ENCODE measurements at regions not wholly inside any gene's neighbourhood (a gene's known extent, or its start where the extent isn't known, plus 50 kb on each side); places are given as distances from the start of the nearest gene placed in this dataset.

GRCh38 chr7:114130866-114131265 is 212.1 kb upstream of the PPP1R3A start:
- no peak overlapping the region for H3K4me3 ChIP-seq (ENCODE audit: low read length in 2 of 2)

GRCh38 chr7:114128880-114129279 is 210.1 kb upstream of the PPP1R3A start:
- Histone ChIP-seq H3K27me3 (ENCODE audit: control insufficient read depth in 1 of 2, insufficient read depth in 2 of 2, low read length in 2 of 2) (no peaks in the 10 kb centered on the region), H3K27ac (ENCODE audit: low read length) (no peak overlapping the region), H3K4me3 (ENCODE audit: low read length in 2 of 2) (no peak overlapping the region), H3K9me3 (ENCODE audit: control insufficient read depth in 2 of 2, low read length in 2 of 2) (no peaks in the 10 kb centered on the region), H3K9ac (ENCODE audit: low read length in 2 of 2) (no peak overlapping the region), H3K4me1 (ENCODE audit: control insufficient read depth, insufficient read depth, low read length) (no peaks in the 10 kb centered on the region), H3K36me3 (ENCODE audit: control insufficient read depth in 2 of 2, insufficient read depth in 2 of 2, low read length in 2 of 2) (no peaks in the 10 kb centered on the region)

More at GRCh38 chr7:114130866-114131265, 212.1 kb upstream of the PPP1R3A start:
- Histone ChIP-seq H3K9me3 (ENCODE audit: control insufficient read depth in 2 of 2, low read length in 2 of 2) (no peaks in the 10 kb centered on the region), H3K36me3 (ENCODE audit: control insufficient read depth in 2 of 2, insufficient read depth in 2 of 2, low read length in 2 of 2) (no peaks in the 10 kb centered on the region), H3K4me1 (ENCODE audit: control insufficient read depth, insufficient read depth, low read length) (no peaks in the 10 kb centered on the region), H3K27me3 (ENCODE audit: control insufficient read depth in 1 of 2, insufficient read depth in 2 of 2, low read length in 2 of 2) (no peaks in the 10 kb centered on the region), H3K27ac (ENCODE audit: low read length) (no peak overlapping the region), H3K9ac (ENCODE audit: low read length in 2 of 2) (no peak overlapping the region)

DNA sequence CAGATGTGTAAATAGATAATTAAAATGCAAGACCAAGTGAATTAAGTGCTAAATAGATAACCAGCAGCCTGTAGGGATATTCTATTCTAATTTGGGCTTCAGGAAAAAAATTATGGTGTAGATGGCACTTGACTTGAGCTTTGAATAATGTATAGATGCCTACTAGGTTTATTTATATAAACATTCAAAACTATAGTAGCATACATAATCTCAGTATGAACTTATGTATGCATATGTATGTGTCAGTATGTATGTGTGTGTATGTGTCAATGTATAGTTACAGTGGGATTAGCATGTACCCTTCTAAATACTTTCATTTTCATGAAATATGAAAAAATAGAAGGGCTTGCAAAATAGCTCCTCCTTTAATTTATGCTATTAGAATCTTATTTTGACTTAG is 207.3 kb upstream of the PPP1R3A start:
- Histone ChIP-seq H3K27me3 (ENCODE audit: control insufficient read depth in 1 of 2, insufficient read depth in 2 of 2, low read length in 2 of 2) (no peaks in the 10 kb centered on the region), H3K9me3 (ENCODE audit: control insufficient read depth in 2 of 2, low read length in 2 of 2) (no peaks in the 10 kb centered on the region), H3K9ac (ENCODE audit: low read length in 2 of 2) (no peak overlapping the region), H3K4me3 (ENCODE audit: low read length in 2 of 2) (no peak overlapping the region), H3K4me1 (ENCODE audit: control insufficient read depth, insufficient read depth, low read length) (no peaks in the 10 kb centered on the region), H3K27ac (ENCODE audit: low read length) (no peak overlapping the region), H3K36me3 (ENCODE audit: control insufficient read depth in 2 of 2, insufficient read depth in 2 of 2, low read length in 2 of 2) (no peaks in the 10 kb centered on the region)

DNA sequence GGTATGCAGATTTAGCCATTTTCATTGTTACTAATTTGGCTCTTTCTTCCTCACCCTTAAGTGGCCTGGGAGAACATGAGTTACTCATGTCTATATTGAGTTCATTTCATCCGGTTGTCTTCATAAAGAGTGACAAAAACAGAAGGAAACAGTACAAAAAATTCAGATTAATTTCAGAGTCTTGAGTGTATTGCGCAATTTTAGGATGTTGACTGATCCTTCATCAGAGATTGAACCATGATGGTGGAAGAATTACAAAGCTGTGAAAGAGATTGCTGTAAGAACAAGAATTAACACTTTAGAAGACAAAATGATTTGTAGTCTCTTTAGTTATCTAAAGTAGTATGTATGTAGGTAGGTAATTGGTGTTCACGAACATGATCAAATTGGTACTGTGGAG is 194.0 kb upstream of the PPP1R3A start:
- Histone ChIP-seq H3K9ac (ENCODE audit: low read length in 2 of 2) (no peak overlapping the region), H3K4me1 (ENCODE audit: control insufficient read depth, insufficient read depth, low read length) (peaks cover 12% of the 10 kb centered on the region), H3K27ac (ENCODE audit: low read length) (no peak overlapping the region), H3K36me3 (ENCODE audit: control insufficient read depth in 2 of 2, insufficient read depth in 2 of 2, low read length in 2 of 2) (no peaks in the 10 kb centered on the region), H3K4me3 (ENCODE audit: low read length in 2 of 2) (no peak overlapping the region), H3K27me3 (ENCODE audit: control insufficient read depth in 1 of 2, insufficient read depth in 2 of 2, low read length in 2 of 2) (no peaks in the 10 kb centered on the region), H3K9me3 (ENCODE audit: control insufficient read depth in 2 of 2, low read length in 2 of 2) (no peaks in the 10 kb centered on the region)

DNA sequence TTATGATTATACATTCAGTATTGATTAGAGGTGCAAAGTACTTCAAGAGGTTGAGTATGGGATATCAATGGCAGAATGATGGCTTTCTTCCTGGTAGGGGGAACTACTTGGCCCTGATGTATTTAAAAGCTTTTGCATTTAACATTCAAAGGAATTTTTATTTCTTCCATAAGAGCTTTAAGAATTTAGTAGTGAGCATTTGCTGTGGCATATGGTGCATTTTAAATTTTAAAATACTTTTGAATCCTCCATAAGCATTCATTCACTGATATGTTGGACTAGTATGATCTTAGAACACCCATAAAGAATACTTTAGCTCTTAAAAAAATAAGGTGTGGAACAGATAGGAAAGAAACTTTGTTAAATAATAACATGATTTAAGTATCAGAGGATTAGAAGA is 191.9 kb upstream of the PPP1R3A start:
- Histone ChIP-seq H3K27me3 (ENCODE audit: control insufficient read depth in 1 of 2, insufficient read depth in 2 of 2, low read length in 2 of 2) (no peaks in the 10 kb centered on the region), H3K27ac (ENCODE audit: low read length) (no peak overlapping the region), H3K36me3 (ENCODE audit: control insufficient read depth in 2 of 2, insufficient read depth in 2 of 2, low read length in 2 of 2) (no peaks in the 10 kb centered on the region), H3K9ac (ENCODE audit: low read length in 2 of 2) (no peak overlapping the region), H3K9me3 (ENCODE audit: control insufficient read depth in 2 of 2, low read length in 2 of 2) (no peaks in the 10 kb centered on the region), H3K4me1 (ENCODE audit: control insufficient read depth, insufficient read depth, low read length) (peaks cover 8% of the 10 kb centered on the region), H3K4me3 (ENCODE audit: low read length in 2 of 2) (no peak overlapping the region)

- H3K4me3 ChIP-seq (ENCODE audit: low read length in 2 of 2), result no peak overlapping the region
- H3K9me3 ChIP-seq (ENCODE audit: control insufficient read depth in 2 of 2, low read length in 2 of 2), result no peaks in the 10 kb centered on the region
- H3K36me3 ChIP-seq (ENCODE audit: control insufficient read depth in 2 of 2, insufficient read depth in 2 of 2, low read length in 2 of 2), result no peaks in the 10 kb centered on the region
- no peaks in the 10 kb centered on the region for H3K27me3 ChIP-seq (ENCODE audit: control insufficient read depth in 1 of 2, insufficient read depth in 2 of 2, low read length in 2 of 2)
- no peak overlapping the region for H3K9ac ChIP-seq (ENCODE audit: low read length in 2 of 2)
- no peak overlapping the region for H3K27ac ChIP-seq (ENCODE audit: low read length)
- H3K4me1 ChIP-seq (ENCODE audit: control insufficient read depth, insufficient read depth, low read length), result no peaks in the 10 kb centered on the region
Measured at GRCh38 chr7:114109721-114110120, 190.9 kb upstream of the PPP1R3A start.

GRCh38 chr7:114109304-114109703 is 190.5 kb upstream of the PPP1R3A start:
- Histone ChIP-seq H3K27ac (ENCODE audit: low read length) (no peak overlapping the region), H3K4me1 (ENCODE audit: control insufficient read depth, insufficient read depth, low read length) (no peaks in the 10 kb centered on the region), H3K9me3 (ENCODE audit: control insufficient read depth in 2 of 2, low read length in 2 of 2) (no peaks in the 10 kb centered on the region), H3K4me3 (ENCODE audit: low read length in 2 of 2) (no peak overlapping the region), H3K36me3 (ENCODE audit: control insufficient read depth in 2 of 2, insufficient read depth in 2 of 2, low read length in 2 of 2) (no peaks in the 10 kb centered on the region), H3K27me3 (ENCODE audit: control insufficient read depth in 1 of 2, insufficient read depth in 2 of 2, low read length in 2 of 2) (no peaks in the 10 kb centered on the region), H3K9ac (ENCODE audit: low read length in 2 of 2) (no peak overlapping the region)

GRCh38 chr7:114108510-114108909 is 189.7 kb upstream of the PPP1R3A start:
- Histone ChIP-seq H3K36me3 (ENCODE audit: control insufficient read depth in 2 of 2, insufficient read depth in 2 of 2, low read length in 2 of 2) (no peaks in the 10 kb centered on the region), H3K27me3 (ENCODE audit: control insufficient read depth in 1 of 2, insufficient read depth in 2 of 2, low read length in 2 of 2) (no peaks in the 10 kb centered on the region), H3K9me3 (ENCODE audit: control insufficient read depth in 2 of 2, low read length in 2 of 2) (no peaks in the 10 kb centered on the region), H3K4me1 (ENCODE audit: control insufficient read depth, insufficient read depth, low read length) (no peaks in the 10 kb centered on the region), H3K9ac (ENCODE audit: low read length in 2 of 2) (no peak overlapping the region), H3K27ac (ENCODE audit: low read length) (no peak overlapping the region), H3K4me3 (ENCODE audit: low read length in 2 of 2) (no peak overlapping the region)

- Histone ChIP-seq H3K36me3 (ENCODE audit: control insufficient read depth in 2 of 2, insufficient read depth in 2 of 2, low read length in 2 of 2) (no peaks in the 10 kb centered on the region), H3K27me3 (ENCODE audit: control insufficient read depth in 1 of 2, insufficient read depth in 2 of 2, low read length in 2 of 2) (no peaks in the 10 kb centered on the region), H3K4me3 (ENCODE audit: low read length in 2 of 2) (no peak overlapping the region), H3K9ac (ENCODE audit: low read length in 2 of 2) (no peak overlapping the region), H3K4me1 (ENCODE audit: control insufficient read depth, insufficient read depth, low read length) (peaks cover 4% of the 10 kb centered on the region), H3K27ac (ENCODE audit: low read length) (no peak overlapping the region), H3K9me3 (ENCODE audit: control insufficient read depth in 2 of 2, low read length in 2 of 2) (no peaks in the 10 kb centered on the region)
Measured at GRCh38 chr7:114107522-114107921, 188.7 kb upstream of the PPP1R3A start.

- no peaks in the 10 kb centered on the region for H3K9me3 ChIP-seq (ENCODE audit: control insufficient read depth in 2 of 2, low read length in 2 of 2)
- H3K27ac ChIP-seq (ENCODE audit: low read length), result no peak overlapping the region
- H3K27me3 ChIP-seq (ENCODE audit: control insufficient read depth in 1 of 2, insufficient read depth in 2 of 2, low read length in 2 of 2), result no peaks in the 10 kb centered on the region
- H3K4me3 ChIP-seq (ENCODE audit: low read length in 2 of 2), result no peak overlapping the region
- H3K9ac ChIP-seq (ENCODE audit: low read length in 2 of 2), result no peak overlapping the region
- peaks cover 4% of the 10 kb centered on the region for H3K4me1 ChIP-seq (ENCODE audit: control insufficient read depth, insufficient read depth, low read length)
- no peaks in the 10 kb centered on the region for H3K36me3 ChIP-seq (ENCODE audit: control insufficient read depth in 2 of 2, insufficient read depth in 2 of 2, low read length in 2 of 2)
Measured at GRCh38 chr7:114104035-114104434, 185.2 kb upstream of the PPP1R3A start.

GRCh38 chr7:114102996-114103395 is 184.2 kb upstream of the PPP1R3A start:
- H3K27me3 ChIP-seq (ENCODE audit: control insufficient read depth in 1 of 2, insufficient read depth in 2 of 2, low read length in 2 of 2), result no peaks in the 10 kb centered on the region
- no peak overlapping the region for H3K27ac ChIP-seq (ENCODE audit: low read length)
- peaks cover 4% of the 10 kb centered on the region for H3K4me1 ChIP-seq (ENCODE audit: control insufficient read depth, insufficient read depth, low read length)
- no peaks in the 10 kb centered on the region for H3K36me3 ChIP-seq (ENCODE audit: control insufficient read depth in 2 of 2, insufficient read depth in 2 of 2, low read length in 2 of 2)
- H3K4me3 ChIP-seq (ENCODE audit: low read length in 2 of 2), result no peak overlapping the region
- no peak overlapping the region for H3K9ac ChIP-seq (ENCODE audit: low read length in 2 of 2)
- H3K9me3 ChIP-seq (ENCODE audit: control insufficient read depth in 2 of 2, low read length in 2 of 2), result no peaks in the 10 kb centered on the region

Data from stomach smooth muscle (tissue), 2 donors.